ENCODE measurements at regions not wholly inside any gene's neighbourhood (a gene's known extent, or its start where the extent isn't known, plus 50 kb on each side); places are given as distances from the start of the nearest gene placed in this dataset.

DNA sequence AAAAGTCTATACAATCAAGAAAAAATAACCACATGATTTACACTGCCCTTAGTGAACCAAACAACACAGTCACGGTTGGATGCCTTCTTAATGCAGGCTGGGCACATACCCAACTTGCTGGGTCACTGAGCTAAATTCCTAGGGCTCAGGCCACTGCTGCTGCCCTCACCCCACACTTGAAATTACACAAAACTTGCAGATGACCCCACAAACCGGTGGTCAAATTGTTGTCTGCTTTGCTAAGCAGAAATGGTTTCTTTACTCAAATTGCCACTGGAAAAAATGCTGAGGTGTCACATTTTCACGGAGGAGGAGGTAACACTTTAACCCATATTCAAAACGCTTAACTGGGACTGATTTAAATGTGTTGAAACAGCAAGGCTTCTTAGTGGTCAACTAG, 62.4 kb downstream of the HMHB1 start:
- Histone ChIP-seq H3K27me3 (ENCODE audit: insufficient read depth) (no peaks in the 10 kb centered on the region), H3K4me1 (ENCODE audit: control insufficient read depth in 1 of 2, insufficient read depth in 2 of 2, low read depth in 1 of 2, low read length in 1 of 2) (no peaks in the 10 kb centered on the region; a peak in 1 of 4 replicates), H2AFZ (ENCODE audit: low read depth) (no peak overlapping the region), H3K27ac (ENCODE audit: low read depth in 2 of 2, low read length in 1 of 2) (no peak overlapping the region), H3F3A (replicated peaks; ENCODE audit: insufficient read depth) (no peaks in the 10 kb centered on the region), H4K20me1 (ENCODE audit: insufficient read depth) (no peaks in the 10 kb centered on the region), H3K9me2 (no peaks in the 10 kb centered on the region), H3K9me3 (no peaks in the 10 kb centered on the region), H3K9ac (no peak overlapping the region), H3K79me2 (ENCODE audit: insufficient read depth) (no peaks in the 10 kb centered on the region), H3K4me3 (ENCODE audit: low read depth in 2 of 2, low read length in 1 of 2) (no peak overlapping the region), H3K36me3 (replicated peaks in 1 of 2; ENCODE audit: control insufficient read depth in 1 of 2, insufficient read depth in 2 of 2, low read length in 1 of 2) (no peaks in the 10 kb centered on the region), H3K4me2 (no peak overlapping the region)
- POLR2A ChIA-PET, result no interaction called here
- TF ChIP-seq GABPA (IDR thresholded peaks at IDR 0.05; ENCODE audit: low read depth) (no peak), USF2 (IDR thresholded peaks at IDR 0.05; ENCODE audit: borderline replicate concordance, low read depth, low read length) (no peak), JUND (IDR thresholded peaks at IDR 0.05) (no peak), TAF1 (IDR thresholded peaks at IDR 0.05; ENCODE audit: borderline replicate concordance, low read depth, low read length) (no peak), MAX (IDR thresholded peaks at IDR 0.05; ENCODE audit: low read depth) (no peak), FOSL2 (IDR thresholded peaks at IDR 0.05; ENCODE audit: borderline replicate concordance, low read depth) (no peak), RXRA (IDR thresholded peaks at IDR 0.05; ENCODE audit: borderline replicate concordance, low read depth) (no peak), FOXM1 (IDR thresholded peaks at IDR 0.05; ENCODE audit: low read depth) (no peak), ZBTB33 (IDR thresholded peaks at IDR 0.05; ENCODE audit: borderline replicate concordance, low read depth) (no peak), SMC3 (IDR thresholded peaks at IDR 0.05; ENCODE audit: low read depth, low read length) (no peak), RAD21 (IDR thresholded peaks at IDR 0.05; ENCODE audit: low read length) (no peak), NRF1 (IDR thresholded peaks at IDR 0.05; ENCODE audit: low read depth, low read length) (no peak), CHD2 (IDR thresholded peaks at IDR 0.05; ENCODE audit: low read length, partially characterized antibody) (no peak)
- DNase-seq, result no peak
- WGBS (ENCODE audit: low lambda C conversion rate), result 64% methylated on average over 4 of the region's 4 CpGs
- CTCF ChIA-PET, result interaction anchor here (0.5 to 1.1 kb wide), 3 partner anchors 26 to 1806 kb away, joined by 3 to 4 read pairs (median 3); no protein-coding TSS in a partner anchor

DNA sequence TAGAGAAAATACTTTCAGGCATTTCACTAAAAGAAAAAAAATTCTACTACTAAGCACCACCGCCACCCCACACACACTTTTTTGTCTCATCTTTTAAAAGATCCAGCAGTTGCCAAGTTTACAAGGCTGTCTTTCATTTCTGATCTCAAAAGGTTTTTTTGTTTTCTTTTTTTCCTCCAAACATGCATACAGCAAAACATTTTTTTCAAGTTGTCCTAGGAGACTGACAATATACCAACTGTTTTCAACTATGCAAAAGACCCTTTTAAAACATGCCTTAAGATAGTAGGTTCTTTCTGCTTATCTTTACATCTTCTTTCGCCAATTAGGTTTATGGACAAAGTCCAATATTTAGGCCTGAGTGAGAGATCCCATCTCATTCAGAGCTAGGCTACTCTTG, 65.2 kb downstream of the HMHB1 start:
- Histone ChIP-seq H3K4me2 (no peak overlapping the region), H3K9ac (no peak overlapping the region), H4K20me1 (ENCODE audit: insufficient read depth) (no peaks in the 10 kb centered on the region), H3K27ac (ENCODE audit: low read depth in 2 of 2, low read length in 1 of 2) (no peak overlapping the region), H2AFZ (ENCODE audit: low read depth) (no peak overlapping the region), H3K79me2 (ENCODE audit: insufficient read depth) (no peaks in the 10 kb centered on the region), H3K9me3 (no peaks in the 10 kb centered on the region), H3K36me3 (replicated peaks in 1 of 2; ENCODE audit: control insufficient read depth in 1 of 2, insufficient read depth in 2 of 2, low read length in 1 of 2) (no peaks in the 10 kb centered on the region), H3K27me3 (ENCODE audit: insufficient read depth) (no peaks in the 10 kb centered on the region), H3K4me1 (ENCODE audit: control insufficient read depth in 1 of 2, insufficient read depth in 2 of 2, low read depth in 1 of 2, low read length in 1 of 2) (no peaks in the 10 kb centered on the region; a peak in 1 of 4 replicates), H3K4me3 (ENCODE audit: low read depth in 2 of 2, low read length in 1 of 2) (no peak overlapping the region), H3K9me2 (no peaks in the 10 kb centered on the region), H3F3A (replicated peaks; ENCODE audit: insufficient read depth) (no peaks in the 10 kb centered on the region)
- no peak for TF ChIP-seq MAX (IDR thresholded peaks at IDR 0.05; ENCODE audit: low read depth)
- TF ChIP-seq SMC3 (IDR thresholded peaks at IDR 0.05; ENCODE audit: low read depth, low read length), result no peak
- TF ChIP-seq MEF2A (IDR thresholded peaks at IDR 0.05; ENCODE audit: borderline replicate concordance, low read depth), result no peak
- TF ChIP-seq RAD21 (IDR thresholded peaks at IDR 0.05; ENCODE audit: low read length), result no peak
- TF ChIP-seq JUND (IDR thresholded peaks at IDR 0.05), result no peak
- TF ChIP-seq MXI1 (IDR thresholded peaks at IDR 0.05; ENCODE audit: low read depth, low read length), result no peak
- TF ChIP-seq NRF1 (IDR thresholded peaks at IDR 0.05; ENCODE audit: low read depth, low read length), result no peak
- TF ChIP-seq, protein P1, sequence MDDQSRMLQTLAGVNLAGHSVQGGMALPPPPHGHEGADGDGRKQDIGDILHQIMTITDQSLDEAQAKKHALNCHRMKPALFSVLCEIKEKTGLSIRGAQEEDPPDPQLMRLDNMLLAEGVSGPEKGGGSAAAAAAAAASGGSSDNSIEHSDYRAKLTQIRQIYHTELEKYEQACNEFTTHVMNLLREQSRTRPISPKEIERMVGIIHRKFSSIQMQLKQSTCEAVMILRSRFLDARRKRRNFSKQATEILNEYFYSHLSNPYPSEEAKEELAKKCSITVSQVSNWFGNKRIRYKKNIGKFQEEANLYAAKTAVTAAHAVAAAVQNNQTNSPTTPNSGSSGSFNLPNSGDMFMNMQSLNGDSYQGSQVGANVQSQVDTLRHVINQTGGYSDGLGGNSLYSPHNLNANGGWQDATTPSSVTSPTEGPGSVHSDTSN (IDR thresholded peaks at IDR 0.05), result no peak
- no peak for TF ChIP-seq FOSL2 (IDR thresholded peaks at IDR 0.05; ENCODE audit: borderline replicate concordance, low read depth)
- no peak for TF ChIP-seq RCOR1 (IDR thresholded peaks at IDR 0.05; ENCODE audit: low read length)
- no peak for TF ChIP-seq GABPA (IDR thresholded peaks at IDR 0.05; ENCODE audit: low read depth)
- no peak for TF ChIP-seq ZBTB33 (IDR thresholded peaks at IDR 0.05; ENCODE audit: borderline replicate concordance, low read depth)
- TF ChIP-seq RXRA (IDR thresholded peaks at IDR 0.05; ENCODE audit: borderline replicate concordance, low read depth), result no peak
- TF ChIP-seq USF2 (IDR thresholded peaks at IDR 0.05; ENCODE audit: borderline replicate concordance, low read depth, low read length), result no peak
- DNase-seq, result no peak
- CTCF ChIA-PET, result no interaction called here
- POLR2A ChIA-PET, result no interaction called here
- 92% methylated on average over 2 of the region's 2 CpGs for WGBS (ENCODE audit: low lambda C conversion rate)
